HL-60 (cell line): ENCODE measurements at regions not wholly inside any gene's neighbourhood (a gene's known extent, or its start where the extent isn't known, plus 50 kb on each side); places are given as distances from the start of the nearest gene placed in this dataset.

Experiments used
- POLR2AphosphoS5 ChIP-seq: IDR thresholded peaks from 2 replicates; pipeline ENCODE4 v1.6.1; 2012; ENCODE audit warnings: low read depth
- TF ChIP-seq, protein P1 (sequence below): IDR thresholded peaks from one replicate; pipeline ENCODE4 v1.5.1; 2011; ENCODE audit warnings: low read length, control low read depth, inconsistent platforms; ENCODE audit not compliant: insufficient read depth

DNA sequence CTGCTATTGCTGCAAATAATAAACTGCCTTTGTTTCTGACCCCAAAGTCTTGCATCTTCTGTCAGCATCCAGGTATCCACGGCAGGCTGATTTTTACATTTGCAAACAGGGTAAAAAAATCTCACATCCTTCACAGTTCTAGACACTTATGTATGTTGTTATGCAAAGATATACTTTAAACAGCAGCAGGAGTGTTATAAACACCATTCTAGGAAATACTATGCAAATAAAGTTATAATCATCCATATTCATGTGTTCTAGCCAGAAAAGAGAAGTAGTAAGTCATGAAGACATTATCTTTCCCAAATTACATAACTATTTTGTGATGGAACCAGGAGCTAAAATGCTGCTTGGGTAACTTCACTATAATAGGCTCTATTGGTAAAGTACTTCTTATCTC, 534.2 kb downstream of the LTN1 start:
- no peak for TF ChIP-seq POLR2AphosphoS5
- TF ChIP-seq, protein P1, sequence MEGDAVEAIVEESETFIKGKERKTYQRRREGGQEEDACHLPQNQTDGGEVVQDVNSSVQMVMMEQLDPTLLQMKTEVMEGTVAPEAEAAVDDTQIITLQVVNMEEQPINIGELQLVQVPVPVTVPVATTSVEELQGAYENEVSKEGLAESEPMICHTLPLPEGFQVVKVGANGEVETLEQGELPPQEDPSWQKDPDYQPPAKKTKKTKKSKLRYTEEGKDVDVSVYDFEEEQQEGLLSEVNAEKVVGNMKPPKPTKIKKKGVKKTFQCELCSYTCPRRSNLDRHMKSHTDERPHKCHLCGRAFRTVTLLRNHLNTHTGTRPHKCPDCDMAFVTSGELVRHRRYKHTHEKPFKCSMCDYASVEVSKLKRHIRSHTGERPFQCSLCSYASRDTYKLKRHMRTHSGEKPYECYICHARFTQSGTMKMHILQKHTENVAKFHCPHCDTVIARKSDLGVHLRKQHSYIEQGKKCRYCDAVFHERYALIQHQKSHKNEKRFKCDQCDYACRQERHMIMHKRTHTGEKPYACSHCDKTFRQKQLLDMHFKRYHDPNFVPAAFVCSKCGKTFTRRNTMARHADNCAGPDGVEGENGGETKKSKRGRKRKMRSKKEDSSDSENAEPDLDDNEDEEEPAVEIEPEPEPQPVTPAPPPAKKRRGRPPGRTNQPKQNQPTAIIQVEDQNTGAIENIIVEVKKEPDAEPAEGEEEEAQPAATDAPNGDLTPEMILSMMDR = no peak
